RPMI8226 (cell line): ENCODE measurements at regions not wholly inside any gene's neighbourhood (a gene's known extent, or its start where the extent isn't known, plus 50 kb on each side); places are given as distances from the start of the nearest gene placed in this dataset.
"Not testable (repeated sequence)": the region's sequence is repeated elsewhere in the genome, so short reads cannot be mapped to it uniquely, and the experiment has no call there.

Experiments
- DNase-seq: peaks from one replicate; pipeline ENCODE4 v3.0.0-alpha.2; 2015

DNA sequence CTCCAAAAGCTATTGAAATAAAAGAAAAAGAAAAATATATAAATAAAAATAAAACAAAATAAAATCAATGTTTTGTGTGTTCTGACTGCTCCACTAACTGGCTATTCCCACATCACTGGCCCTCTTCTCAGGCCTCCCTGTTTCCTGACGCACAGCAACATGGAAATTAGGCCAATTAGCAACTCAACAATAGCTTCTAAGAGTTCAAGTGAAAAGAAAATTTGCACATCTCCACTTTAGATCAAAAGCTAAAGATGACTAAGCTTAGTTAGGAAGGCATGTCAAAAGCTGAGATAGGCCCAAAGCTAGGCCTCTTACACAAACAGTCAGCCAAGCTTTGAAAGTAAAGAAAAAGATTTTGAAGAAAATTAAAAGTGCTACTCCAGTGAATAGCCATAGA is 200.8 kb downstream of the DUSP6 start:
- DNase-seq: no peak

DNA sequence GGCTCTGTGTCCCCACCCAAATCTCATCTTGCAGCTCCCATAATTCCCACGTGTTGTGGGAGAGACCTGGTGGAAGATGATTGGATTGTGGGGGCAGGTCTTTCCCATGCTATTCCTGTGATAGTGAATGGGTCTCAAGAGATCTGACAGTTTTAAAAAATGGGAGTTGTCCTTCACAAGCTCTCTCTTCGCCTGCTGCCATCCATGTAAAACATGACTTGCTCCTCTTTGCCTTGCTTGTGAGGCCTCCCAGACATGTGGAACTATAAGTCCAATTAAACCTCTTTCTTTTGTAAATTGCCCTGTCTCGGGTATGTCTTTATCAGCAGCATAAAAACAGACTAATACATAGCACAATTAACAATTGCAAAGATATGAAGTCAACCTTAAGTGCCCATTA is 201.5 kb downstream of the DUSP6 start:
- not testable (repeated sequence) for DNase-seq

GRCh38 chr12:89140602-89141238 is 211.6 kb downstream of the DUSP6 start:
- DNase-seq: no peak

DNA sequence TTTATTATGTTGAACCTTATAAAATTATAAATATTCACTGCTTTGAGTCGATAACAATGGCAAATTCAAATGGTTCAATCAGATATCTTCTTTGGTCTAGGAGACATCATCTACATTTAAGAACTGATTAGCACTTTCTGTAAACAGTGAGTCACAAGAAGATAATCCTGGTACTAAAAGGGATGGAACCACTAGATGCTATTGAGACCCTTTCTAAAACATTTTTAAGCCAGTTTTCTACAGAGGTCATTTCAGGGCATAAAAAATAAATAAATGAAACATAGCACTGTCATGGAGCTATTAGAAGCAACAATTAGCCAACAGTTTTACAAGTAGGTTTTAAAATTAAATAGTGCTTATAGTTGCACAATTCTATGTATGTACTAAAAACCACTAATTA is 212.2 kb downstream of the DUSP6 start:
- DNase-seq: no peak

DNA sequence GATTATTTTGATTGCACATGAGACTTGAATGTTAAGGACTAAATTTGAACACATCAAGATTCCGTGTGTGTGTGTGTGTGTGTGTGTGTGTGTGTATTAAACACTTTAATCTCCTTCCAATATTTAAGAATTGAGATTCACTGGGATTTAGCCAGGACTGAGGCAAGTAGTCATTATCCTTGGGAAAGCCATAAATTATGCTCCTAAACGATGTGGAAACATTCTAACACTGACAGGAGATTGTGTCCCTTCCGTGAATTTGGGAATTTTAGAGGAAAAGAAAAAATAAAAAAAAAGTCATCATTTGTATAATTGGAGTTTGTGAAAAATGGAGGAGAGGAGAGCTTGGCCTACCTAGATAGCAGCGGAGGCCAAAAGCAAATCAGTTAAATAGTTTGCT is 212.9 kb downstream of the DUSP6 start:
- DNase-seq: no peak

GRCh38 chr12:89138048-89138852 is 214.1 kb downstream of the DUSP6 start:
- DNase-seq: no peak

DNA sequence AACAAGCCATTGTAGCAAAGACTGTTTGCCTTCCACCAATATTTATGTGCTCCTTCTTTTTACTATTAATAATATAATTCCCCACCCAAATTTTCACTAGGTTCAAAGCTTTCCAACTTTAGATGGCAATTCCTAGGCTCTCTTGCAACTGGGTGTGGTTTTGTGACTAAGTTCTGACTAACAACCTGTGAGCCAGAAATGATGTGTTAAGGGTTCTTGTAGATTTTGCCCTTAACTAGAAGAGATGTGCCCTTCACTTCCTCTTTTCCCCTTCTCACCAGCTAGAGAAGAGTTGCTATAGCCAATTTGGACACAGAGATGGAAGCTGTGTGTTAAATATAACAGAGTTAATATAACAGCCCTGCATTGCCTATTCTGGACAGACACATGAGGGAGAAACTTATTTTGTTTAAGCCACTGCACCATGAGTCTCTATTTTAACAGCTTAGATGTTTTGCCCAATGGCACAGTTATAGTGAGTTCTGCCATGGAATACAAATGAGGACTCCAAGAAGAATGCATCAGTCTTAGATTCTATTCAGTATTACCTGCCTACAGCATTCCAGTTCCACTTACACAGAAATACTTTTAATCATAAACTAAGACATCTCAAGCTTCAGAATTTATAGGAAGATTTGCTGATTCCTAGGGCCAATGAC is 216.2 kb downstream of the DUSP6 start:
- no peak for DNase-seq

DNA sequence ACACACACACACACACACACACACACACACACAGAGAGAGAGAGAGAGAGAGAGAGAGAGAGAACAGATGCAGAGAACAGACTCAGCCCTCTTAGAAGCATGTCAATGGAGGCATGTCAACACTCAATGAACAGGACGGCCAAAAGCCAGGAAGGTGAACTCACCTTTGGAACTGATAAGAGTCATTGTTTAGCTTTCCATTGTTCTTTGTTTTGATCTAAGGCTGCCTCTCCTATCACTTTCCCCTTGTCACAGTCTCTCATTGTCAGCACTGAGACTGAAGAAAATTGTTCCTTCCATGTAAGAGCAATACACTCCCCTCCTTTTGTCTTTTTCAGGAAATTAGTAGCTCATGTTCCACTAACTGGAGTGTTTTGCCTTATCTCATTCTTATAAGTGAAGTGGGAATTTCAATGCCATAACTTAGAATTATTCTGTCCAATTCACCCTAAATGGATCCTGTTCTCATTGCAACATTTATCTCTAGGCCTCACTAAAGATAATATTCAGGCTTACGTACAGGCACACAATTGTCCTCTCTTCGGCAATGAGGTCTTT is 218.0 kb downstream of the DUSP6 start:
- DNase-seq: no peak

DNA sequence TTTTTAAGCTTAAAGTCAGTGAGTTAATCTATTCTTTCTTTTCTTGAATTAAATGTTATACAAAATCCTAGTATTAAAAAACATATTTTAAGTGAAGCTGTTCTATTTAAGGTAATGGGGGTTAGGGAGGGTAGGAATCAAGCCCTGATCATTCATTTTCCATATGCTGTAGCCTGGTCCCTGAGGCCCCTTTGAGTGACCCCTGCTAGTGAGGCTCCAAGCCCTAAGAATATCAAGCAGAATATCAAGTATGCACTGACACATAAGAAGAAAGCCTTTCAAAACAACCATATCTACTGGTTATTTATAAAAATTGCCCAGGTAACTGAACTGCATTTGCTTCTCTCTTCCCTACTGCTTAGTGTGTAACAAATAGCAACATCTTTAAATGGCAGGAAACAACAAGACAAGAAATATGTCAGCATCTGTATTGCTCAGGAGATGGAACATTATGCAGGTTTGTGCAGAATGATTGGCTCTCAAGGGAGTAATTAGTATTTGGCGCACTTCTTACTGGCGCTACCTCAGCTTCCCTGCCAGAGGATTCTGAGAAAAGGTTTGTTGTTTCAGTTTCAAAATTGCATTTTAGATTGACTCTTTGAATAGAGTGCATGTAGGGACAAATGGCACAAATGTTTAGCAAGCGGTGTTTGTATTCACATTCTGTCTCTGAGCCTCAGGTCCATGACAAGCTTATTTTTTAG is 223.0 kb downstream of the DUSP6 start:
- DNase-seq: peak; percentile 6

DNA sequence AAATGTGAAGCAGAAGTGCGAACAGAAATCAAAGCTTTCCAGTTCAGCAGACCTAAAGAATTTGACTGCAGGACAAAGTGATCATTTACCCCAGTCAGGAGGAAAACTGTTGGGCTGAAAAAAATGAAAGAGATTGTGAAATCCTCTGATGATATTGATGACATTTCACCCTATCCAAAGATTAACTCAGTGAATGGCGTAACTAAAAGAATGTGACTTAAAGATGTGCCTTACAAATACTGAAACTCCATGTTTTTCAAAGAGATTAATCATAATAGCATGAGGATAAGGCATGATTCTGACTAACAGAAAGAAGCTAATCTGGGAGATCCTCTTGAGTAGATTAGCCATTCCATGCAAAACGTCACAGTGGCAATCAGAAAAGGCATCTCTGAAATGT is 225.6 kb downstream of the DUSP6 start:
- DNase-seq: no peak

DNA sequence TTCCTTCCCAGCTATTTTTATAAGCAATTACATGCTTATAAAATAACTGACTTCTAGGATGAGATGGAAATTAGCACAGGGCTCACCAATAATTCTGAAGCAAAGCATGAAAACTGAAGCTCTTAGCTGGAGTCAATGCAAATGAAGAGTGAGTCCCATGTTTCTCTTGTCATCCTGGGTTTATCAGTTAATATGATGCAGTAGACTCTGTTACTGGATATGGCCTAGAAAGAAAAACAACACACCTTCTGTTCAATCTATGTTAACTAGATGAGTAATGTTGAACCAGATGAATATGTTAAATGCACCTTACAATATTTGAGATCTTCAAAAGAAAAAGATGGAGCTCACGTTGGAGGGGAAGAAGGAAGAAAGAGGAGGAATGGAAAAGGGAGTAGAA is 229.4 kb downstream of the DUSP6 start:
- DNase-seq: no peak

DNA sequence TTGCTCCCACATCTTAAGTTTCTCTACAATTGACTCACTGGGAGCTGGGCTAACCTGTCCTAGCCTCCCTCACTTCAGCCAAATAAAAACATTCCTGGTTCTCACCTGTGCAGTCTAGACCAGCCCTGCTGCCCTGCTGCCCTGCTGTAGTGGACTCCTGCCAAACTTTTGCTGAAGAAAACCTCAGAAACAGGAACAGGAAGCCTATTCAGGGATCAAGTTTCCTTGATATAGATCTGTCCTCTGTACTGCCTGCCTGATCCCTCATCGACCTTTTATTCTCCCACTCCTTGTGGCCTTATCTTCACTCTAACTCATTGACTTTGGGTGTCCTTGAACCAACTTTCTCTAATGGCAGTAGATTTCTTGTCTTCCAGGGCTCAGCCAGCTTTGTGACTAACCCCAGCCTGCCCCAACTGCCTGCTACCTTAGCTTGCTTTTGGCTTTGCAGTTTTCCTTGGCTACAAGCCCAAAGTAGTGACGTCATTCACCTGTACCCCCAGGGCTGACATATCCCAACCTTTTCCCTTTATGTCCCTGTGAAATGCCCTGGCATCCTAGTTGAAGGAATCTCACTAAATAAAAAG is 234.8 kb downstream of the DUSP6 start:
- DNase-seq: peak; percentile 20

DNA sequence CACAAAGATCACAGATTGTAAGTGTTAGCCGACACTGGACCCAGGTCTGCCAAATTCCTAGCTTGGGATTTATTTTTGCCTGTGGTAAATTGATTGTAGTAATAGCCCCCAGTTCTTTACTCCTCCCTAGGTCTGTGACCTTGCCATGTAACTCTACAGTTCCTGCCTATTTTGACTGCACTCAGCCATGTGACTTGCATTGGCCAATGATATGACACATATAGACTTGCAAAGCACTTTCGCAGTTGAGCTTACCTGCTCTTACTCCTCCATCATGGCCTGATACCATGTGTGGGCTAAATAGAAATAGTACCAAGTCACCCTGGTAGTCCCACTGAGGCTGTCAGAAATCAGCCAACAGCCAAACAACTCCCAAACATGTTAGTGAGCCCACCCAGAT is 240.3 kb downstream of the DUSP6 start:
- no peak for DNase-seq

- DNase-seq: no peak
Measured at GRCh38 chr12:89108265-89108664, 244.0 kb downstream of the DUSP6 start.

DNA sequence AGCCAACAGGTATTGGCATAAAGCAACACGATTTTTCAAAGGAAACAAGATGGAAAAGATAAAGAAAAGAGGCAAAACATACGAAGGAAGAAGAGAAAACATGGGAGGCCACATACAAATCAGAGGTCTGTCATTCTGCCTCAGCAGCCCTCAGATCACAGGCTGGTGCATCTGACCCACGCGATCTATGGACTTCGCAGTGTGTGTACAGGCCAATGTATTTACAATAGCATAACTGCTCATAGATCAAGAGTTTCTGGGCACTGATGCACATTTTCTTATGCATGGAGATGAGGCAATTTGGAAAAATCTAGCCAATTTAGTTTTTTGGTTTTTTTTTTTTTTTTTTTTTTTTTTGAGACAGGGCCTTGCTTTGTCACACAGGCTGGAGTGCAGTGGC is 245.4 kb downstream of the DUSP6 start:
- no peak for DNase-seq

DNA sequence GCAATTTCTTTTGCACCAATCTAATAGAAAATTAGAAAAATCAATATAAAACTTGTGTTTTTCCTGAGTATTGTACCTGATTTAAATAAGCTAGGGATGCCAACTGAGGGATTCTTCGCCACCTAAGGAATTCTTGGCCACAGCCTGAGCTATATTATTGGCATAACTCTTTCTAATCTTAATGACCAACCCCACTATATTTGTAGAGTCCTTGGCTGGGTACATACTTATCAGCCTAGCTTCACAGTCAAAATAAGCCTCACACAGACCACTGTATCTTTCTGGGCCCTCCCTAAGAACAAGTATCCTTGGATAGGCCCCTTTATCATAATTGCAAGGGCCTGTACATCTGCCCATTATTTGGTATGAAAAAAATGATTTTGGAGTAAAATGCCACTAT is 247.1 kb downstream of the DUSP6 start:
- DNase-seq: no peak

DNA sequence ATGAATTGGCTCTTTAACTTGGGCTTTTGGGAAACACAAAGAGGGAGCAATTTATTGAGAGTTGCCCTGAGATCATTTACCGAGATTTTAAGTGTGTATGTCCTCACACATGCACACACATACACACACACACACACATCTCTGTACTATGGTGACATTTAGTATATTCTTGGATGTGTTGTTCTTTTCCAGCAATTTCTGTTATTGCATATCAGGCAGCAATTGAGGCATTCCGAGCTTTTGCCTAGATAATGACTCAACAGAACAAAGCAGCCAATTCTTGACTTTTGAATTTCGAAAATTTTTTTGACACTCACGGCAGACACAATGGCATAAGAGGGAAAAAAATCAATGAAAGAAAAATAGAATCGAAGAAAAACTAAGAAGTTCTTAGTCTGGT is 248.5 kb downstream of the DUSP6 start:
- no peak for DNase-seq

- DNase-seq: no peak
Measured at GRCh38 chr12:89101440-89101839, 250.9 kb downstream of the DUSP6 start.

DNA sequence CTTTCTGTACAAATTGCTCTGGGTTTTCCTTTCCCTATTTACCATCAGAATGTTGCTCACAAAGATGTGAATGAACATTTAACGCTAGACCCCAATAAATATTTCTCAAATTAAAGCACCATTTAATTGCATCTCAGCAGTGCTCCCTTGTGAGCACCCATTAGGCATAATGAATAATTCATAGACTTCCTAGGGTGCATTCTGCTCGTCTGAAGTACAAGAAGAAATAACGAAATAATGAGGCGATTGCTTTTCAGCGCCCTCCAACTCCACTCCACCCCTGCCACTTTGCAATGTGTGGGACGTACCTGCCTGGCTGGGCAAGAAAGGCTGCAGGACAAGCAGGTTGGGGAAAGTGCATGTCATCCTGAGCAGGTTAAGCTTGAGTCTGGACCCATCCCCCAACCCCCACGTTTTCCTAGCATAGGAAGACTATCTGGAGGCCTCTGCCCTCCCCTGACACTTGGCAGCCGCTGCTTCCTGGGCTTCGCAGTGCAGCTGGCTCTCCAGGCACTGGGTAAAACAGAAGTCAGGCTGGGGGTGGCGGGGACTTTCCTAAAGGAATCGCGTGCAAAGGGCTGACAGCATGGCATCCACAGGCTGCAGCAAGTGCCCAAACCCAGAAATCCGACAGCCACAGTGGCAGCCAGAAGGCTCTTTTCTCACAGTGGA is 253.7 kb downstream of the DUSP6 start:
- DNase-seq: peak; percentile 31

- DNase-seq: no peak
Measured at GRCh38 chr12:89092297-89092696, 260.0 kb downstream of the DUSP6 start.

DNA sequence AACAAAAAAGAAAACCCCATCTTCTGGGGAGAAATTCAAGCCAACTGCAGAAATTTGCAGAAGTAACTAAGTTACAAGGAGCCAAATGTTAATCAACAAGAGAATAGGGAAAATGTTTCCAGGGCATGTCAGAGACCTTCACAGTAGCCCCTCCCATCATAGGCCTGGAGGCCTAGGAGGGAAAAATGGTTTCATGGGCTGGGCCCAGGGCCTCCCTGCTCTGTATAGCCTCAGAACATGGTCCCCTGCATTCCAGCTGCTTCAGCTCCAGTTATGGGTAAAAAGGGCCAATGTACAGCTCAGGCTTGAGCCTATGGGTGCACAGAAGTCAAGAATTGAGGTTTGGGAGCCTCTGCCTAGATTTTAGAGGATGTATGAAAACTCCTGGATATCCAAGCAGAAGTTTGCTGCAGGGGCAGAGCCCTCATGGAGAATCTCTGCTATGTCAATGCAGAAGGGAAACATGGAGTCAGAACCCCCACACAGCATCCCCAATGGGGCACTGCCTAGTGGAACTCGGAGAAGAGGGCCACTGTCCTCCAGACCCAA is 260.9 kb downstream of the DUSP6 start:
- DNase-seq: no peak

DNA sequence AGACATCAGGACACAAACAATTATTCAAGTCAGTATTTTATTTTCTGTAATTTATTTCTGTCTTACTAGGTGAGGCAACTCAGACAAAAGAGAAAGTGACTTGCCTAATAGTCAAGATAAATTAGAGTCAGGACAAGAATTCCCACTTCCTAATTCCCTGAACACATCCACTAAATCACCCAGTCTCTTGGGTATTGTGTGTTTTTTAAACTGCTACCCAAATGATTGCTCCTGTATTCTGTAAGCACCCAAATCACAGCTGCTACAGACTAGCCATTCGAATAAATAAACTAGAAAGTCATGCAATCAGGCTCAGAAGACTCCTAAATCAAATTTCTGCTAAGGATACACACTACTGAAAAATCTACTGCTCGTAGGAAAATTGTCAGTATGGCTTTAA is 263.0 kb downstream of the DUSP6 start:
- no peak for DNase-seq
